SIG-M5 treated with dmso at 0.1 percent for 504 hours (cell line): ENCODE measurements at regions not wholly inside any gene's neighbourhood (a gene's known extent, or its start where the extent isn't known, plus 50 kb on each side); places are given as distances from the start of the nearest gene placed in this dataset.
"Not testable (repeated sequence)": the region's sequence is repeated elsewhere in the genome, so short reads cannot be mapped to it uniquely, and the experiment has no call there.

Experiments
- DNase-seq: peaks from one replicate; lab custom pipeline; 2025; ENCODE audit not compliant: unreplicated experiment; lab: John Stamatoyannopoulos, UW

GRCh38 chr18:43936176-43936575 lies 658.9 kb upstream of the SYT4 start:
- DNase-seq, result no peak

GRCh38 chr18:43949291-43949690 lies 672.0 kb upstream of the SYT4 start:
- no peak for DNase-seq

GRCh38 chr18:43950062-43950461 lies 672.8 kb upstream of the SYT4 start:
- no peak for DNase-seq

DNA sequence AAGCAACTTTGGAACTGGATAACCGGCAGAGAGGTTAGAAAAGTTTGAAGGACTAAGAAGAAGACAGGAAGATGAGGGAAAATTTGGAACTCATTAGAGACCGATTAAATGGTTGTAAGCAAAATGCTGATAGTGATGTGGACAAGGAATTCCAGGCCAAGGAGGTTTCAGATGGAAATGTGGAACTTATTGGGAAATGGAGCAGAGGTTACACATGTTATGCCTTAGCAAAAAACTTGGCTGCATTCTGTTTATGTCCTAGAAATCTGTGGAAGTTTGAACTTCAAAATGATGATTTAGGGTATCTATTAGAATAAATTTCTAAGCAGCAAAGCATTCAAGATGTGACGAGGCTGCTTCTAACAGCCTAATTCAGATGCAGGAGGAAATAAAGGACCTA lies 675.1 kb upstream of the SYT4 start:
- DNase-seq, result no peak

- no peak for DNase-seq
These were observed 684.4 kb upstream of the SYT4 start for GRCh38 chr18:43961722-43962121.

- DNase-seq, result no peak
These were observed 687.4 kb upstream of the SYT4 start for GRCh38 chr18:43964666-43965065.

DNA sequence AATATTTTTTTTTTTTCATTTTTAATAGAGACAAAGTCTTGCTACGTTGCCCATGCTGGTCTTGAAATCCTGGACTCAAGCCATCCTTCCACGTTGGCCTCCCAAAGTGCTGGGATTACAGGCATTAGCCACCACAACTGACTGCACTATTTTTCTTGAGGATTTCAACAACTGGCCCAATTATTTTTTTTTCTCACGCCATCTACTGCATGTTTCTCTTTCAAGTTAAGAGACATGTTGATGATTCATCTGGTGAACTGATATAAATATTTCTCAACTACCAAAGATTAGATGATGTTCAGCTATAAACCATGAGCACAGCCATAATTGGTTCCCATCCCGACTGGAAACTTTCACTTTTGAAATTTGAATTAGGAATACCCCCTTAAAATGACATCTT lies 688.4 kb upstream of the SYT4 start:
- DNase-seq, result no peak

DNA sequence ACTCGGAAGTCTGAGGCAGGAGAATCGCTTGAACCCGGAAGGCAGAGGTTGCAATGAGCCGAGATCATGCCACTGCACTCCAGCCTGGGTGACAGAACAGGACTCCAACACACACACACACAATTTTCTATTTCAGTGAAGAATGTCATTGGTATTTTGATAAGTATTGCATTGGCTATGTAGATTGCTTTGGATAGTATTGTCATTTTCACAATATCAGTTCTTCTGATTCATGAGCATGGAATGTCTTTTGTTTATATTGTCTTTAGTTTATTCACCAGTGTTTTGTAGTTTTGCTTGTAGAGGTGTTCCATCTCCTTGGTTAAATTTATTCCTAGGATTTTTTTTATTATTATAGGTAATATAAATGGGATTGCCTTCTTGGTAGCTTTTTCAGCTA lies 693.4 kb upstream of the SYT4 start:
- no peak for DNase-seq

DNA sequence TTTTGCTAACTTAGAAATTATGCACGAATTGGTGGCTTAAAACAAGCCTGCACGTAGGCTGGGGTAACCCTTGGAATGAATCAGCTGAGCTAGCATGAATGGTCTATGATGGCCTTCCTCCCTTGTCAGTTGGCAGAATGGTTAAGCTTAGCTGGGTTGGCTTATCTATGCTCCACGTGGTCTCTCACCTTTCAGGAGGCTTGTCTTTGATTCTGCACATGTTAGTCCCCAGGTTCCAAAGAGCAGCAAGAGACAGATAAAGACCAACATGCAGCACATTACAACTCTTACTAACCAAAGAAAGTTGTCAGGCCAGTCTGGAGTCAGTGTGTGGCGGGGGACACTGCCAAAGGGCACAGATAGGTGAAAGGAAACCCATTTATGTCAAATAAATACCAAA lies 700.9 kb upstream of the SYT4 start:
- DNase-seq, result no peak

GRCh38 chr18:43982582-43982981 lies 698.1 kb upstream of the SETBP1 start:
- DNase-seq, result no peak

DNA sequence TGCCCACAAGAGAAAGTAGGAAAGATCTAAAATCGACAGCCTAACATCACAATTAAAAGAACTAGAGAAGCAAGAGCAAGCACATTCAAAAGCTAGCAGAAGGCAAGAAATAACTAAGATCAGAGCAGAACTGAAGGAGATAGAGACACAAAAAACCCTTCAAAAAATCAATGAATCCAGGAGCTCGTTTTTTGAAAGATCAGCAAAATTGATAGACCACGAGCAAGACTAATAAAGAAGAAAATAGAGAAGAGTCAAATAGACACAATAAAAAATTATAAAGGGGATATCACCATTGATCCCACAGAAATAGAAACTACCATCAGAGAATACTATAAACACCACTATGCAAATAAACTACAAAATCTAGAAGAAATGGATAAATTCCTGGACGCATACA lies 693.6 kb upstream of the SETBP1 start:
- DNase-seq, result not testable (repeated sequence)

GRCh38 chr18:43992741-43993140 lies 687.9 kb upstream of the SETBP1 start:
- DNase-seq, result no peak

DNA sequence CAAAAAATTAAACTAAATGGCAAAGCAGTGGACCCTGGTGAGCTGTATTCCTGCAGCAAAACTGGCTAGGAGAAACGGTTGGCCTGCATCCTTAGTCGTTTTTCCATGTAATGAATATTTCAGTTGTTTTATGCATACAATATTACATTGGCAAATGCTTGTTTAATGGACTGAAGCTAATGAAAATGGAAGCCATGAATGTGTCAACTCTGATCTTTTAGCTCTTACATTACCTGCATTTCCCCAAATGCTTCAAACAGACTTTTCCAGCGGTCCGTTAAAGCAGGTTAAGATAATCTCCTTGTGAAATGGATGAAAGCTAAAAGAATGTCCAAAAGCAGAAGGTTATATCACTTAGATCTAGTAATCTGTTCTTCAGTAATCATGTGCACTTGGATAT lies 686.3 kb upstream of the SETBP1 start:
- DNase-seq, result no peak

DNA sequence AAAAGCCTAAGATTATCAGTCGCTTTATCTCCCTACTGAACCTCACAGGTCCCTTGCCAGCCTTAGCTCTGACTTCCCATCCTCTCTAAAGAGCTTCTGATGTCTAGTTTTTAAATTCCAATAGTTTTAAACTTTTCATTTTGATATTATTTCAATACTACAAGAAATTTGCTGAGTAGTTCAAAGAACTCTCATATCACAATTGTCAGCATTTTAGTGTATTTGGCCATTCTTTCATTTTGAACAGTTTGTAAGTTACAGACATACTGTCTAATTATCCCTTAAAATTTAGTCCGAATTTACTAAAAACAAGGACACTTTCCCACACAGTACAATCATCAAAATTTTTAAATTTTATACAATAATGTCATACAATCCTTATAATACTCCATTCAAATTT lies 666.8 kb upstream of the SETBP1 start:
- no peak for DNase-seq

DNA sequence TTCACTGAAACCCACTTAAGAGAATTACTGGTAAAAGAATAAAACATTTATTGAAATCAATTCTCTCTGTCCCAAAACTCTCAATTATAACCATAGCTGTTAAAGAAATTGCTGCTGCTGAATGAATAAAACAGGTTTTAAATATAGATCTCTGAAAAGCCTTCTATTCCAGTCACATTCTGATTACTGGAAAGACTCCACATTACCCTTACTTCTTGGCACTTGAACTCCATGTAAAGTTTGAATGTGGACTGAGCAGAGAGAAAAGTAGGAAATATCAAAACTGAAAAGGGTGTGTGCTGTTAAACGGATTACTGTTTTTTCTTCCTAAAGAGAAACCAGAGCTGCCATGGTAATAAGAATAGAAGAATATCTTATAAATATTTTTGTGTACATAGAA lies 655.3 kb upstream of the SETBP1 start:
- no peak for DNase-seq

DNA sequence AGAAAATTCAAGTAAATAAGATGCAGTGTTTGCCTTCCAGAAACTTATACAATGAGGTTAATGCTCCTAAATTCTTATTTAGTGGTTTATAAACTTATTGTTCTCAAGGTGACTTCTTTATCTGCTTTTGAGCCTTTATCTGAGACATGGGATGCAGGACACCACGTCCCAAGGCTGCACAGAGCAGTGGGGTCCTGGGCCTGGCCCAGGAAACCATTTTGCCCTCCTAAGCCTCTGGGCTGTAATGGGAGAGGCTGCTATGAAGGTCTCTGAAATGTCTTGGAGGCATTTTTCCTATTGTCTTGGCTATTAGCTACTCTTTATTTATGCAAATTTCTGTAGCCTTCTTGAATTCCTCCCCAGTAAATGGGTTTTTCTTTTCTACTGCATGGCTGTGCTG lies 652.6 kb upstream of the SETBP1 start:
- no peak for DNase-seq

- DNase-seq, result no peak
These were observed 649.6 kb upstream of the SETBP1 start for GRCh38 chr18:44031063-44031462.

DNA sequence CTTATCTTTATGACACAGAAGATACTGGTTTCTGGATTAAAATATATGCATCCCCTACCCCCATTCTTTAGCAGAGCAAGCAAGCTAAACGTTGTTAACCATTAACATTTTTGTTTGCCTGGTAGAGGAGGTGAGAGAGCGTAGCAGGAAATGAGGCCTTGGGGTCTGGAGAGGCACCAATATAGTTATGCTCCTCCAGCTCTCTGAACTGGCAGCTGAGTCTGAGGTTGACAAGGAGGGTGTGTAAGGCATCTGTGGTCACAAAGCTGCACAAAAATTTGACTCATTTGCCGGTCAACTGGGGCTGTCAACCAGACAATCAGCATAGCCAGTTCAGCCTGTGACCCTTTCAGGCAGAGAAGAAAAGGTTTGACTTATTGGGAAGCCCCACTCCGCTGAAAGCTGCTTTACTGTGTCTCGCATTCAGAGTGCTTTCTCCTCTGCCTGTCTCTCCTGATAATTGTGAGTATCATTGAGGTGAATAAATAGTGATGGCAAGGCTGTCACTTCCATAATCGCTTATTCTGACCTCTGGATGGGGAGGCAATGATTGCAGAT lies 647.5 kb upstream of the SETBP1 start:
- no peak for DNase-seq

DNA sequence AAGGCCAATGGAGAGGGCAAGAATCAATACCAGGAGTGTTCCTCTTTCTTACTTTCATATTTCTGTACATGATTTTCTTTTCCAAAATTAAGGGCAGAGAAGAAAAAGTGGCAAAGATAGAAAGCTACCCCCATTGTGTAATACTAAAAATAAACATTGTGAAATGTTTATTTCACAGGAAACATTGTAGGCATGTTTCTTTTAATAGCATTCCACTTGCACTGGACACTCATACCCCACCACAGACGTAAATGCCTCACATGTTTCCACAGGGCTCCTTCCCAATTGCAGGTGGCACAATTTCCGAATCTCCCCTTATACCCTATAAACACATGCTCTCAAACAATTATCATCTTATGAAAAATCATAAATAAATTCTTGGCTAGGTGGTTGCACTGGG lies 645.1 kb upstream of the SETBP1 start:
- DNase-seq, result no peak

DNA sequence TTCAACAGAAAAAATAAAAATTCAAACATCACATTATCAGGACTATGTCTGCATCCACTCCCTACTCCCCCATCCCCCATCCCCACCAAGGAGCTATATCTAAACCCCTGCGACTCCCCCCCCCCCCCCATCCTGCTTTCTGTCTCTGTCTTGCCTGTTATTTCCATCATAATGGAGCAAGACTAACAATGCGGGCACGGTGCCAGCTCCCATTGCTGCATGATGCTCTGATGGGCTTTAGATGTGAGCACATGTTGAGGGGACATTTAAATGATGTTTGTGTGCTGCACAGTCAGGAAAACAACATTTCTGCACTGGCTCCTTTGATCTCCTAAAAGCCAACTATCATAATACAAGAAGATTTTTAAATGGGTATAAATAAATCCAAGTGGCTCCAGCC lies 644.2 kb upstream of the SETBP1 start:
- no peak for DNase-seq

DNA sequence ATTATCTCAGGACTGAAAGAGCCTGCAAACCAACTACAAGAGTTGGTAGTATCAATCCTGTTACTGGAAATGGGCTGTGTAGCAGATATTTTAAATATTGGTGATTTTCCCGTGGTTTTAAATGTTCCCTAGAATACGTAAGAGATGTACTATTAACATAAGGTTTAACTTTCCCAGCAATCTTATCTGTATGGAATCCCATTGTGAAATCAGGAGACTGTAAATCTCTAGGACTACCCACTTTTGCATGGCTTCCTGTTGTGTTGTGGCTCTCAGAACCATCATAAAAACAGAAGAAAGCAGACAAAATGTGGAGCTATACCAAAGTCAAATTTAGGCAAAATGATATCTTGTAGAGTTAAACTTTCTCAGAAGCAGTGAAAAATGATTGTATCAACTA lies 641.5 kb upstream of the SETBP1 start:
- no peak for DNase-seq

DNA sequence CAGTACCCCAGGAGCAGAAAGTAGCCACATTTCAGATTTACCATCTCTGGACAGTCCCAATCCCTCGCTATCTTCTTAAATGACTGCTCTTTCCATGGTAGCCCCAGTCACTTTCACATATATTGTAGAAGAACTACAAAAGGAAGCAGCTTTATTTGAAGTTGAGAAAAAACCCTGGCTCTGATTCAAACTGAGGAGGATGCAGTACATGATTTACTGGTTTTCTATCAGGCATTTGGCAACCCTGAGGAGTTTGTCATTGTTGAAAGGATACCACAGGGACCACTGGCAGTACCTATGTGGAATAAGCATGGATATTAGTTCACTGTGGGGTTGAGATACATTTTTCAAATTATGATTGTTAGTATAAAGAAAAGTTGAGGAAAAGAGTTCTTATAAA lies 640.9 kb upstream of the SETBP1 start:
- no peak for DNase-seq

DNA sequence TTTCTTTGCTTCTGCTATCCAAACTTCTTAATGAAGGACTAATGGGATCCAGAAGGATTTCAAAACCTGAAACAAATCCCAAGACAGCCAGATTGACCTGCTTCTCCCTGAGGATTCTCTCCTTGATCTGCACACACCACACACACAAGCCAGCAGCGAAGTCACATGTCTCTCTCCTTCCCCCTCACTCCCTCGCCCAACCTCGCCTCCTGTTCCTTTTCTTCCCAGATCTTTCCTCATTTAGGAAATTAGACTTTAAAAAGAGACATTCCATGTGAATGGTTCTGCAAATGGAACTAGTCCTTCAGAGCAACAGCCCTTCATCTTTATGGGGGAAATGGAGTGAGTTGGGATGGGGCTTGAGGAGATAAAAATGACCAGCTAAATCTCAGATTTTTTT lies 639.1 kb upstream of the SETBP1 start:
- no peak for DNase-seq

DNA sequence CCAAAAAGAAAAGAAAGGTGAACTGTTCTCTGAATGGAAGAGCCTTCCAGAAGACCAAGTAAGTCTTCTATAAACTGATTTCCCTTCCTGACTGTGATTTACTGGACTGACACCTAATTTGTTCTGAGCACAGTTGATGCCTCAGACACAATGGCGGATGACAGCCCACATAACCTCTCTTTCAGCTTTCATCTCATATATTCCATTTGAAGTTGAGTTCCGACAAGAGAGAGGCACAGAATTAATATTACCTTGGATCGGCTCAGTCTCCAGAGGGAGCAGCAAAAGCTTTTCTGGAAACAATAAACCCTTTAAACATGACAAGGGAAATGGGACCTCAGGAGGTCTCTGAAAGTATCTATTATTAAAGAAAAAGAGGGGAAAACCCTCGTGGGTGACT lies 638.7 kb upstream of the SETBP1 start:
- DNase-seq, result no peak
